A549 (cell line): ENCODE measurements at regions not wholly inside any gene's neighbourhood (a gene's known extent, or its start where the extent isn't known, plus 50 kb on each side); places are given as distances from the start of the nearest gene placed in this dataset.

ENCODE experiments used
- ATAC-seq, 2 experiments: fragments of 200-7000 bp in 1 of 2; fragments of >200 bp in 1 of 2; cut with Nextera tagmentation in 1 of 2; cut with Tn5 transposase in 1 of 2; 3 replicates each; pipeline versions ENCODE4 v1.8.0 to v1.9.1; 2018 to 2020; ENCODE audit warnings: mild to moderate bottlenecking in 1 of 2, moderate library complexity in 1 of 2
- CTCF ChIA-PET: fragments of 300-600 bp; sonication (Branson Sonifier 250); formaldehyde crosslinking; extraction: SDS; loops from one replicate; lab custom pipeline; 2021; ENCODE audit warnings: antibody characterized with exemption, inconsistent platforms; lab: Yijun Ruan, JAX
- POLR2A ChIA-PET: fragments of 350-600 bp; formaldehyde crosslinking; extraction: SDS; loops from one replicate; lab custom pipeline; 2021; ENCODE audit warnings: antibody characterized with exemption, inconsistent platforms; lab: Yijun Ruan, JAX
- DNase-seq, 2 experiments: peaks; one replicate each; pipeline versions ENCODE4 v3.0.0 to v3.0.0-alpha.2; 2011 to 2016; ENCODE audit warnings: low read depth in 1 of 2, low spot score in 1 of 2
- FAIRE-seq: peaks from 2 replicates; lab custom pipeline; 2011; peaks lifted over from hg19 to GRCh38; lab: Jason Lieb, UNC
- H3K27ac ChIP-seq, 2 experiments: fragments of >200 bp; sonication (Bioruptor Twin); formaldehyde crosslinking; 3 replicates each; pipeline ENCODE4 v1.5.1; 2016 to 2017
- H3K4me1 ChIP-seq: fragments of >200 bp; sonication (Bioruptor Twin); formaldehyde crosslinking; 3 replicates; pipeline ENCODE4 v1.6.1; 2016
- H3K4me2 ChIP-seq: fragments of >200 bp; sonication (Bioruptor Twin); formaldehyde crosslinking; 3 replicates; pipeline ENCODE4 v1.6.1; 2016
- H3K4me3 ChIP-seq: fragments of >200 bp; sonication (Bioruptor Twin); formaldehyde crosslinking; 3 replicates; pipeline ENCODE4 v1.5.1; 2016
- H3K9me3 ChIP-seq: fragments of >200 bp; sonication (Bioruptor Twin); formaldehyde crosslinking; 3 replicates; pipeline ENCODE4 v1.6.1; 2016
- CHD4 ChIP-seq: fragments of 200-600 bp; sonication (generic); IDR thresholded peaks from 2 replicates; pipeline ENCODE4 v1.6.1; 2016; ENCODE audit warnings: antibody characterized with exemption, mild to moderate bottlenecking, borderline replicate concordance
- CTCF ChIP-seq: fragments of >200 bp; sonication (Bioruptor Twin); formaldehyde crosslinking; IDR thresholded peaks from 3 replicates; pipeline ENCODE4 v1.5.1; 2016
- E2F6 ChIP-seq: IDR thresholded peaks from 2 replicates; pipeline ENCODE4 v1.6.1; 2012; ENCODE audit warnings: low read depth, borderline replicate concordance
- EHMT2 ChIP-seq: fragments of 200-600 bp; sonication (generic); IDR thresholded peaks from 2 replicates; pipeline ENCODE4 v1.6.1; 2016; ENCODE audit warnings: antibody characterized with exemption, low read depth, mild to moderate bottlenecking, moderate library complexity
- ELK1 ChIP-seq: fragments of 150-350 bp; IDR thresholded peaks from 2 replicates; pipeline ENCODE4 v1.6.1; 2014; ENCODE audit warnings: low read depth, mild to moderate bottlenecking, low read length
- ESRRA ChIP-seq: fragments of 150-350 bp; IDR thresholded peaks from 2 replicates; pipeline ENCODE4 v1.6.1; 2014; ENCODE audit warnings: mild to moderate bottlenecking, low read length, borderline replicate concordance
- FOSB ChIP-seq: fragments of 250-450 bp; sonication (Bioruptor Pico); IDR thresholded peaks from 2 replicates; pipeline ENCODE4 v1.5.0; 2020; ENCODE audit warnings: mild to moderate bottlenecking, moderate library complexity
- FOSL2 ChIP-seq, 2 experiments: fragments of 450-650 bp in 1 of 2; fragments of >200 bp in 1 of 2; sonication (Bioruptor Twin) in 1 of 2; formaldehyde crosslinking; IDR thresholded peaks; 2 replicates each; pipeline versions ENCODE4 v1.5.0 to v1.6.1; 2016 to 2020; ENCODE audit warnings: mild to moderate bottlenecking in 1 of 2, moderate library complexity in 1 of 2
- HOXB13 ChIP-seq: fragments of 250-450 bp; sonication (Bioruptor Pico); IDR thresholded peaks from 2 replicates; pipeline ENCODE4 v1.5.0; 2020; ENCODE audit warnings: low read depth, mild to moderate bottlenecking, moderate library complexity
- HOXB5 ChIP-seq: fragments of 250-450 bp; sonication (Bioruptor Pico); IDR thresholded peaks from 2 replicates; pipeline ENCODE4 v1.5.0; 2020; ENCODE audit warnings: mild to moderate bottlenecking, moderate library complexity
- KDM1A ChIP-seq: fragments of 200-600 bp; sonication (generic); IDR thresholded peaks from 2 replicates; pipeline ENCODE4 v1.6.1; 2016; ENCODE audit warnings: low read depth, mild to moderate bottlenecking
- KDM5A ChIP-seq: fragments of 200-600 bp; sonication (generic); IDR thresholded peaks from 2 replicates; pipeline ENCODE4 v1.6.1; 2016; ENCODE audit warnings: antibody characterized with exemption, mild to moderate bottlenecking
- MAX ChIP-seq: IDR thresholded peaks from 2 replicates; pipeline ENCODE4 v1.6.1; 2012
- NR3C1 ChIP-seq: fragments of >200 bp; sonication (Bioruptor Twin); formaldehyde crosslinking; IDR thresholded peaks from 3 replicates; pipeline ENCODE4 v1.6.1; 2017
- PHF8 ChIP-seq: fragments of 200-600 bp; sonication (generic); IDR thresholded peaks from 2 replicates; pipeline ENCODE4 v1.6.1; 2016; ENCODE audit warnings: low read depth, mild to moderate bottlenecking, antibody characterized with exemption, moderate library complexity, borderline replicate concordance
- POLR2AphosphoS2 ChIP-seq: conservative IDR thresholded peaks from 2 replicates; pipeline ENCODE4 v1.6.1; 2012; ENCODE audit warnings: low read length, improper control_type of control experiment, inconsistent platforms
- RAD21 ChIP-seq, 2 experiments: fragments of >200 bp in 1 of 2; sonication (Bioruptor Twin) in 1 of 2; formaldehyde crosslinking in 1 of 2; IDR thresholded peaks in 1 of 2; conservative IDR thresholded peaks in 1 of 2; 2 replicates in 1 of 2; 3 replicates in 1 of 2; pipeline ENCODE4 v1.6.1; 2012 to 2018; ENCODE audit warnings: inconsistent platforms in 1 of 2
- RCOR1 ChIP-seq: fragments of 150-350 bp; IDR thresholded peaks from 2 replicates; pipeline ENCODE4 v1.6.1; 2014; ENCODE audit warnings: antibody characterized with exemption, low read length, low read depth
- RNF2 ChIP-seq: fragments of 200-600 bp; sonication (generic); IDR thresholded peaks from 2 replicates; pipeline ENCODE4 v1.6.1; 2016; ENCODE audit warnings: low read depth, mild to moderate bottlenecking, antibody characterized with exemption, moderate library complexity, borderline replicate concordance
- SREBF2 ChIP-seq: fragments of 450-650 bp; IDR thresholded peaks from 2 replicates; pipeline ENCODE4 v1.6.1; 2014; ENCODE audit warnings: mild to moderate bottlenecking, moderate library complexity
- USF2 ChIP-seq: fragments of 450-650 bp; IDR thresholded peaks from 2 replicates; pipeline ENCODE4 v1.6.1; 2014; ENCODE audit warnings: antibody characterized with exemption
- WGBS: methylation state at CpG from one replicate; pipeline ENCODE4 v1.1.6; 2017; ENCODE audit errors: missing lambda C conversion rate; 5-methylcytosine and 5-hydroxymethylcytosine counted together

GRCh38 chr14:97290977-97291376 is 493.8 kb downstream of the VRK1 start:
- ChIA-PET CTCF (interaction anchor here (0.5 kb wide), 1 partner anchor 72 kb away, joined by 3 read pairs; no protein-coding TSS in a partner anchor), POLR2A (no interaction called here)
- FAIRE-seq, result no peak
- Histone ChIP-seq H3K4me3 (no peak overlapping the region), H3K27ac (no peak overlapping the region), H3K4me2 (no peak overlapping the region), H3K4me1 (no peaks in the 10 kb centered on the region), H3K9me3 (no peaks in the 10 kb centered on the region)
- TF ChIP-seq SREBF2 (no peak), RAD21 (conservative IDR thresholded peaks at IDR 0.05 in 1 of 2, IDR thresholded peaks at IDR 0.05 in 1 of 2) (no peak), USF2 (no peak), EHMT2 (no peak), PHF8 (no peak), NR3C1 (no peak), CHD4 (no peak), KDM5A (no peak), FOSL2 (IDR thresholded peaks at IDR 0.05) (no peak), FOSL2 (CRISPR knock-in tag; IDR thresholded peaks at IDR 0.05) (no peak), E2F6 (no peak), POLR2AphosphoS2 (no peak), RNF2 (no peak), ELK1 (no peak), HOXB13 (CRISPR knock-in tag) (no peak)
- ATAC-seq, result no peak
- WGBS, result 12% methylated on average over 3 of the region's 3 CpGs
- DNase-seq, result no peak

GRCh38 chr14:97293659-97294058 is 496.5 kb downstream of the VRK1 start:
- FAIRE-seq, result no peak

More at GRCh38 chr14:97293659-97294058, 496.5 kb downstream of the VRK1 start:
- 0% methylated on average over 1 of the region's 1 CpG for WGBS
- ChIA-PET POLR2A (no interaction called here), CTCF (no interaction called here)
- Histone ChIP-seq H3K4me2 (no peak overlapping the region), H3K9me3 (no peaks in the 10 kb centered on the region), H3K4me3 (no peak overlapping the region), H3K27ac (no peak overlapping the region), H3K4me1 (no peaks in the 10 kb centered on the region)
- DNase-seq (no peak), ATAC-seq (no peak)
- TF ChIP-seq MAX, result no peak
- TF ChIP-seq ESRRA, result no peak
- TF ChIP-seq RCOR1, result no peak
- TF ChIP-seq FOSB (CRISPR knock-in tag), result no peak
- TF ChIP-seq CTCF, result no peak
- TF ChIP-seq KDM1A, result no peak
- no peak for TF ChIP-seq HOXB5 (CRISPR knock-in tag)
